ENCODE measurements at regions not wholly inside any gene's neighbourhood (a gene's known extent, or its start where the extent isn't known, plus 50 kb on each side); places are given as distances from the start of the nearest gene placed in this dataset.

- Histone ChIP-seq H3K4me2 (ENCODE audit: insufficient read depth, insufficient read length, low read length) (no peak overlapping the region), H2AFZ (ENCODE audit: low read length) (no peak overlapping the region), H3K27ac (ENCODE audit: insufficient read length, low read depth, low read length) (no peak overlapping the region), H2BK15ac (ENCODE audit: low read depth, low read length) (no peak overlapping the region), H3K4ac (ENCODE audit: low read depth, low read length) (no peak overlapping the region), H4K91ac (ENCODE audit: insufficient read length, low read depth, low read length) (no peak overlapping the region), H3T11ph (ENCODE audit: low read length) (no peak overlapping the region), H3K14ac (ENCODE audit: insufficient read depth, low read length) (no peak overlapping the region), H4K8ac (replicated peaks; ENCODE audit: insufficient read length, low read depth, low read length) (no peak overlapping the region), H3K27me3 (ENCODE audit: insufficient read depth, low read length) (no peaks in the 10 kb centered on the region), H3K79me2 (ENCODE audit: insufficient read depth, low read length) (no peaks in the 10 kb centered on the region), H3K56ac (ENCODE audit: insufficient read length, low read depth, low read length) (no peak overlapping the region), H4K20me1 (ENCODE audit: control insufficient read depth, insufficient read depth, insufficient read length) (no peaks in the 10 kb centered on the region), H3K23me2 (ENCODE audit: insufficient read length, low read depth, low read length, poor library complexity, severe bottlenecking) (no peaks in the 10 kb centered on the region), H2BK5ac (ENCODE audit: insufficient read length, low read length) (no peak overlapping the region), H3K23ac (ENCODE audit: insufficient read length, low read depth, low read length) (no peak overlapping the region), H2BK120ac (ENCODE audit: low read depth, low read length, poor library complexity, severe bottlenecking) (no peak overlapping the region), H4K5ac (ENCODE audit: insufficient read length, low read depth, low read length) (no peak overlapping the region), H2BK20ac (ENCODE audit: low read depth, low read length, poor library complexity, severe bottlenecking) (no peak overlapping the region), H2AK5ac (ENCODE audit: insufficient read length, low read length) (no peak overlapping the region), H3K4me1 (ENCODE audit: insufficient read depth, low read length) (peaks cover 12% of the 10 kb centered on the region; the same call in 1 of the 2 replicates), H3K9ac (ENCODE audit: extremely low read depth, insufficient read length, low read length) (no peak overlapping the region), H2BK12ac (ENCODE audit: insufficient read length, low read depth, low read length) (no peak overlapping the region), H3K9me3 (ENCODE audit: control insufficient read depth, low read depth, low read length) (no peaks in the 10 kb centered on the region), H3K18ac (ENCODE audit: insufficient read length, low read depth, low read length) (no peak overlapping the region), H3K79me1 (ENCODE audit: insufficient read depth, low read depth, low read length, poor library complexity, severe bottlenecking) (no peaks in the 10 kb centered on the region)
- peaks cover 0 to 6% (median 2%) of the 10 kb centered on the region in 3 experiments; a peak in 2 of 7 replicates for H3K36me3 Mint-ChIP-seq (ENCODE audit: insufficient read depth in 1 of 3, low read depth in 3 of 3)
- H3K4me3 Mint-ChIP-seq, result no peak overlapping the region
- DNase-seq, result no peak
- no peak overlapping the region for H3K27ac Mint-ChIP-seq
- no CpG with 5 or more reads among the region's 4 CpGs for WGBS (ENCODE audit: extremely low coverage, insufficient read length, low lambda C conversion rate)
- peaks cover 21 to 27% of the 10 kb centered on the region in 2 experiments for H3K4me1 Mint-ChIP-seq
- H3K9me3 Mint-ChIP-seq, result peaks cover 6 to 7% of the 10 kb centered on the region in 2 experiments; a peak in 2 of 5 replicates
- no peak for TF ChIP-seq CTCF (conservative IDR thresholded peaks at IDR 0.05)
- H3K27me3 Mint-ChIP-seq (ENCODE audit: low read depth), result no peaks in the 10 kb centered on the region
Observed at GRCh38 chr4:151990201-151990600, 229.4 kb upstream of the GATB start.
